Adrenal gland (tissue), 5 donors: ENCODE measurements at regions not wholly inside any gene's neighbourhood (a gene's known extent, or its start where the extent isn't known, plus 50 kb on each side); places are given as distances from the start of the nearest gene placed in this dataset.

Experiments
- CTCF ChIP-seq, 6 experiments: fragments of 450-650 bp in 4 of 6; fragments of 200-600 bp in 2 of 6; sonication (generic) in 1 of 6; IDR thresholded peaks; 1 replicate in 5 of 6; 2 replicates in 1 of 6; pipeline versions ENCODE4 v1.5.1 to v1.8.0; 2016 to 2021; ENCODE audit warnings: antibody characterized with exemption in 6 of 6, mild to moderate bottlenecking in 2 of 6, moderate library complexity in 1 of 6
- POLR2A ChIP-seq, 2 donors: fragments of 450-650 bp; IDR thresholded peaks; one replicate each; pipeline ENCODE4 v1.6.1; 2017; ENCODE audit warnings: antibody characterized with exemption in 2 of 2, mild to moderate bottlenecking in 2 of 2, moderate library complexity in 1 of 2
- donor health status: DM: no; HTN: no; CAD: no.

DNA sequence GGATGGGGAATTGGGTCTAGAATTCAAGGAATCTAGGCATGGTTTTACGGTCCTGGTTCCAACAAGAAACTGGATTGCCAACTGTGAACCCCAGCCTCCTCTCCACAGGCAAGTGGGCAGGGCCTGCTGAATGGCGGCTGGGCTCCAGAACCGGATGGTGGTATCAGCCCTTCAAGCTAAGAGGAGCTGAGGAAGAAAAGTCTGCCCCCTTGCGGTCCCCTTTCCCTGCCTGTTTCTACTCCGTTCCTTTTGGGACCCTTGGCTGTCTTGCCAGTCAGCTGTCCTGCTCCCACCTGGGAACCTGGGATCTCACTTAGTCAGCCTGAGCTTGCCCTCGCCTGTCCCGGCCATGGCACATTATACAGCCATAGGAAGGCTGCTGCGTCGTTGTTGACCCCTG, 234.4 kb upstream of the DAPK1 start:
- peak in 1 of 6 experiments; percentile 14 for TF ChIP-seq CTCF (IDR thresholded peaks at IDR 0.05)
- no peak for TF ChIP-seq POLR2A (IDR thresholded peaks at IDR 0.05)
